HuH-7.5 (cell line): ENCODE measurements at regions not wholly inside any gene's neighbourhood (a gene's known extent, or its start where the extent isn't known, plus 50 kb on each side); places are given as distances from the start of the nearest gene placed in this dataset.

Source experiments
- DNase-seq: peaks from one replicate; pipeline ENCODE4 v3.0.0; 2011; ENCODE audit warnings: low spot score

DNA sequence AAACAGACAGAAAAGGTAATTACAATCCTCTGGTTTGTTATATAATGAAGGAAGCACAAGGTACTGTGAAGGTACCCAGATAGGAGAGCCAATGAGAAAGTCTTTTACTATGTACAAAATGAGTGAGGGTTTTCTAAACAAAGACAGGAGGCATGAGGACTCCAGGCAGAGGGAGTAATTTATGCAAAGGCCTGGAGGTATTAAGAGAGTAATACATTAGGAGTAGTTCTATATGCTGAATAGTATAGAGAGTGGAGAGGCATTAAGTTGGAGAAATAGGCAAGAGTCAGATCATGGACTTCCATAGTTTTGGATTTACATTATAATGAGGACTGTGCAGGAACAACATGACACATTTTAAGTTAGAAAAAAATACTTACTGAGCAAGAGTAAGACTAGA, 216.0 kb downstream of the SCG2 start:
- no peak for DNase-seq

DNA sequence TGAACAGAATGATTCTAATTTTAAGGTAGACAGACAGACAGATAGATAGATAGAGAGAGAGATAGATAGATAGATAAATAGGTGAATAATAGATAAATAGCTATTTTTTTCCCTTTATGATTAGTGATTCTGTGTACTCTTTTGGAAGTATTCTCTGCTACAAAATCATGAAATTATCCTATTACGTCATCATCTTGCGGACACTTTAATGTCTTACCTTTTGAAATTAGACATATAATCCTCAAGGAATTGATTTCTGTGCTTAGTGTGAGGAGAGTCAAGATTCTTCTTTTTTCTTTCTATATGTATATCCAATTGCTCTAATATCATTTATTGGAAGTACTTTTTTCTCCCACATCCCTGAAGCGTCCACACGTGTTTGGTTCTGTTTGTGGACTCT, 215.2 kb downstream of the SCG2 start:
- DNase-seq, result no peak

DNA sequence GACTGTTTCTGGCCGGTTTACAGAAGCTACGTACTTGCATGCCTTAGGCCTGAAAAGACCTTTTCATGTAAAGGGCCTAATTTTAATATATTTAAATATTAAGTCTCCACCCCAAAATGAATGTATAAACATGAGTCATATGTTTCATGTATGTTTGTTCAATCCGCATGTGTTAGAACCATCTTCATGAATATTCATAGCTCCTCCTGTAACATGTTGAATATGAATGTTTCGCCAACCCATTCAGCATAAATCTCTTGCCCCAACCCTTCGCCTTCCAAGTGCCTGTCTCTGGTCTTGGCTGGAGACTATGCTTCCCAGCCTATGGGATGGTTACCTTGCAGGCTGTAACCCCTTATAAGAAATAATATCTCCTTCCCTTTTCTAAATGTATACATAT, 212.5 kb downstream of the SCG2 start:
- DNase-seq, result no peak

DNA sequence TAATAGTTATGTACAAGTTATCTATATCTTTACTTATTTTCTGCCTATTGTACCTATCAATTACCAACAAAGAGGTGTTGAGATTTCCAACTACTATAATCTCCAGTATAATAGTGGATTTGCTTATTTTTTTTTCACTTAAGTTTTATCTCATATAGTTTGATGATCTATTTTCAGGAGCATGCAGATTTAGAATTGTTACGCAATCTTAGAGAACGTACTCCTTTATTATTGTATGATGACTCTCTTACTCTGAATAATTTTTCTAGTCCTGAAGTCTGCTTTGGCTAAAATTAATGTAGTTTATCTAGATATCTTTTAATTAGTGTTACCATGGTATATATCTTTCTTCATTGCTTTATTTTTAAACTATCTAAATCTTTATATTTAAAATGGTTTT, 205.2 kb downstream of the SCG2 start:
- no peak for DNase-seq

DNA sequence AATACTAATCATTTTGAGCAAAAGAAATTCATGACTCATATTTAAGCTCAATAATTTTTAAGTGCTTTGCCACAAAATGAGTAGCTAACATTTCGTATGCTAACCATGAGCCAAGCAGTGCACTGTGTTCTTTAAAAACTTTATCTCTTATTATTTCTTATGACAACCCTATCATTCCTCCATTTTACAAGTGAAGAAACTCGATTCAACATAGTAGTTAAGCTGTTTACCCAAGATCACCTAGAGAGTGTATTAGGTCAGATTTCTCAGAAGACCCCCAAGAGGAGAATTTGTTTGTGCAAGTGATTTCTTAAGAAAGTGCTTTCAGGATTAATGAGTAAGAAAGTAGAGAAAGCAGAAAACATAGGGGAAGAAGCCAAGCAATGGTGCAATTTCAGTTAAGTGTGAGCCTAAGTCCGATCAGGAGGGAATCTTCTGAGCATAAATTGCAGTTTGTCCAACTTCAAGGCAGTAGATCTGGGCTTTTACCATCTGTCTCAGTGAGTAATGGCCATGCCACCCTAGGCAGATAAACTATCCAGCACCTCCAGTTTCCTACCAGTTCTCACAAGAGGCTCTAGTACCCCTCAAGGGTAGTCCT, 202.7 kb downstream of the SCG2 start:
- DNase-seq, result no peak

DNA sequence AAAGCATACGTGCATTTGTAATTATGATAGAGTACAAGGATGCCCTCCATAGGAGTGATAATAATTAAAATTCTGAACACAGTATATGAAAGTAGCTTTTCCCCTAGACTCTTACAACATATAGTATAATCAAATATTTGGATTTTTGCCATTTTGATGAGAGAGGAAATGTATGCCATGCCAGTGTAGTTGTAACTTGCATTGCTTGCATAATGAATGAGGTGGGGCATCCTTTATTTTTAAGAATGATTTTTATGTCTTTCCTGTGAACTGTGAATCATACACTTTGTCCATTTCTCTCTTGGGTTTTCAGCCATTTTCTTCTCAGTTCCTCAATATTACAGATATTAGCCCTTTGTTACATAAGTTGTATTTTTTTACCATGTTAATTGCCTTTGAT, 197.5 kb downstream of the SCG2 start:
- no peak for DNase-seq

DNA sequence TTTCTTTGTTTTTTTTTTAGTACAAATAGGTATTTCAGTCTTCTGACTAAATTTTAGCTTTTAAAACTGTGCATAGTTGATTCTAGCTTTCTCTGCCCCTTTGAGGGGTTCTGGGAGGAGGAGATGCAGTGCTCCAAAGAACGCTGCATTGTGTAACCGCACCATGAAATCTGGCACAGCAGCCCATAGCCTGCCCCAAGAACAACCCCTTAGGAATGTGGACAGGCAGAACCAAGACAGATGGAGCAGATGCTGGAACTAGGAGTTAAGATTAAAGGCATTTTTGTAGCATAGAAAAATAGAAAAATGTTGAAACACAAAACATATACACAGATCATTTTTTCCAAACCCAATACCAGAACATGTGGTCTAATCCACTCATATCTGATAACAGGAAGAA, 187.5 kb downstream of the SCG2 start:
- DNase-seq, result no peak

DNA sequence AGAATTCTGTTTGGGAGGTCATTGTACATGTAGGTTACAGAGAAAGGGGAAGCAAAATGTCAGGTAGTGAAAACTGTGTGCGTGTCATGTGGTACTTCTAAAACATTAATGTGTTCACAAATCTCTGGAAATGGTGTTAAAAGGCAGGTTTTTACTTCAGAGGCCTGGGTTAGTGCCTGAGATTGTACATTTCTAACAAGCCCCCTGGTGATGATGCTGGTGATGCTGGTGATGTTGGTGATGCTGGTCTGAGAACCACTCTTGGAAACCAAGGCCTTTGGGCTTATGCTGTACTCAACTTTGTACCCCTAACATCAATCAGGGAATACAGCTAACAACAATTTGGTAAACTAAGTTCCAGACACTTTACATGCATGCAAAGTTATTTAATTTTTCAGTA, 187.1 kb downstream of the SCG2 start:
- DNase-seq, result no peak

DNA sequence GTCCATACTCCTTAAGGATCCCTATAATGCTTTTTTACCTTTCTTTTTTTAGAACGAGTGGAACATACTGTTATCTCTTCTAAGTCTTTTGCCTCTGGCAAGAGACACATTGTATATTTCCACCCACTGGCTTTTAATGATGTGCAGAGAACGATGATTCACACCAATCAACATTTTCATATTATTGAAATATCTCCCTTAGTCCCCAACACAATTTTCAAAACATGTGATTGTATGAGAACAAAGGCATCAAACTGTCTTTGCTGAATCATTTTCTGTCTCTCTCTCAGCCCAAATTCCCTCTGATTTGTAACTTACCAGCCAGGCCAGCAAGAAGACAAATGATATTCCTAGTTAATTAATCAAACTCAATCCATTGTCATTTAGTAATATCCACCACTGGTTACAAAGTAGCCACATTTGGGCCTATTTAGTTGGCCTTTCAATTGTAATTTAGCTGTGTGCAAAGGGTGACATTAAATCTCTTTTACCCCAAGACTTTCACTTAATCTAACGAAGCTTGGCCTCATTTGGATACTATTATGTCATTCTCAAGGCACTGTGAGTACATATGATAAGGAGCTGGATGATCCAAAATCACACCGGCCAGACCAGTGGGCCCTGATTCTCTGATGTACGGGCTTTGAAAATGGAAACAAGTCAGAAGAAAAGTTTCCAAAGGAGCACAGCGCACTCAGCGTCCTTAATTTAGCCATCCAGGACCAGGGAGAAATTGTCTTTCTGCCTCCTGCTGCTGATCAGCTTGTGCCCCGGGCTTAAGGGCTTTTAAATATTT, 185.1 kb downstream of the SCG2 start:
- no peak for DNase-seq

DNA sequence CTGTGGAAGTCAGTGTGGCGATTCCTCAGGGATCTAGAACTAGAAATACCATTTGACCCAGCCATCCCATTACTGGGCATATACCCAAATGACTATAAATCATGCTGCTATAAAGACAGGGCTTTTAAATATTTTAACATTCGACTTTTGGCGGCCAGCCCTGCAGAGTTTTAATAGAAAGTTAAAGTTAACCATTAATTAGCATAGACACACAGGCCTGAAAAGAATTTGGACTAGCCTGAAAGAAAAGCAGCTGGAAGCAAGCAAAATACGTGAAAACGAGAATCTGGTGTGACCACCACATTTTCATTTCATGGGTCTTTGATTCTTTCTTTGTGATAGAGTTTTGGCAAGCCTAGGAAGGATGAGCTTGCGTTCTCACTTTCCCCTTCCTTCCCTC, 184.0 kb downstream of the SCG2 start:
- no peak for DNase-seq

DNA sequence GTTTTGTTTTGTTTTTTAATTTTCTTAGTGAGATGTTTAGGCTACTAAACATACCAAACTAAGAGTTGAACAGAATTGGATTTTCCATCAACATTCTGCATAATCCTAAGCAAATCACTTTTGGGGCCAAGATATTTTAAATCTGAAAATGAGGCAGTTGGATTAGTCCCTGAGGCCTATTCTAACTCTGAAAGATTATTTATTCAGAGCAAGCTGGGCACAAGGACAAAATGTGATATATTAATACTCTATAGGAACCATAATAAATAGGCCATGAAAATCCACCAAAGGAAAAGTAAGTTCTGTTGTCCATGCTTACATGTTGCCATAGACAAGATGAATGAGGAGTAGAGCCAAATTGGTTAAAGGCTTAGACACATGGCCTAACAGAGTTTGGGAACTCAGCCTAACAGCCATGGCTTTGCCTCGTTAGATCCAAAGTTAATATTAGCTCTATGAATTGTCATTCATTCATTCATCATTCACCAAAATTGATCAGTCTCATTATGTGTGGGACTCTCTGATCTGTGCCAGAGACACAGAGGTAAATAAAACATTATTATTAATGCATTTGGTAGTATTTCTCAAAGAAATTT, 183.5 kb downstream of the SCG2 start:
- no peak for DNase-seq

DNA sequence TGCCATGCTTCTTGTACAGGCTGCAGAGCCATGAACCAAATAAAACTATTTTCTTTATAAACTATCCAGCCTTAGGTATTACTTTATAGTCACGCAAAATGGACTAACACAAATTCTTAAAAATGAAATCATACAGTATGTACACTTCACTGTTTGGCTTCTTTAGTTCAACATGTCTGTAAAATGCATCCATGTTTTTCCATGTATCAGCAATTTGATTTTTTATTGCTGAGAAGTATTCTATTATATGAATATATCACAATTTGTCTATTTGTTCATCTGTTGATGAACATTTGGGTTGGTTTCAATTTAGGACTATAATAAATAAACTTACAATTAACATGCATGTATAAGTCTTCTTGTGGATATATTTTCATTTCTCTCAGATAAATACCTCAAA, 182.1 kb downstream of the SCG2 start:
- DNase-seq, result no peak

DNA sequence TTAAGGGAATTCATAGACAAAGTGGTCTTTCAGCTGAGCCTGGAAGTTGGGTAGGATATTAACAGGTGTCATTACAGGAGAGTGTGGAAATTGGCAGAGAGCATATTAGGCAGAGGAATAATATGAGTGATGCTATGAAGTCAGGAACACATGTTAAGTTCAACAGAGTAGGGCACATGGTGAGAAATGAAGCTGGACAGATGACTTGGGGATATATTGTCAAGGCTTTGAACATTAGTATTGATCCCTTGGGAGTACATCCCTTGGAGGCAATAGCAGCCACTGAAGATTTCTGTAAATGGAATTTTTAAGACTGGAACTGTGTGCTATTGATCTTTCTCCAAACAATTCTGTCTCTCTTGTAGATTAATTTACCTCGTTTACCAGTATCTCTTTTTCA, 170.7 kb downstream of the SCG2 start:
- no peak for DNase-seq

DNA sequence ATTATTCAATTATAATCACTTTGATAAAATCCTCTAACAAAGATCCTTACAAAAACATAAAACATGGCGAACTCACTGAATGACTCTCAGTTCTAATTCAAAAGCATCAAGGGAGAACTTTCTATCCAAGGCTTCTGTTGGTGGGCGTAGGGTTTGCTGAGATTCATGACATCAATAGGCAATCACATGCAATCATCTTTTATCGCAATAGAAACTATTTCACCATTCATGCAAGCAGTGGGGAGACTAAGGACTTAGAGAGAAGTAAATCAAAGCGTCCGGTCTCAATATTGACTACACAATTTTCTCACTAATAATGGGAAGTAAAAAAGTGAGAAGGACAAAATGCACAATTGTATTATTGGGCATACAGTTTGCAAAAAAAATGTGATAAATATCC, 168.7 kb downstream of the SCG2 start:
- no peak for DNase-seq

DNA sequence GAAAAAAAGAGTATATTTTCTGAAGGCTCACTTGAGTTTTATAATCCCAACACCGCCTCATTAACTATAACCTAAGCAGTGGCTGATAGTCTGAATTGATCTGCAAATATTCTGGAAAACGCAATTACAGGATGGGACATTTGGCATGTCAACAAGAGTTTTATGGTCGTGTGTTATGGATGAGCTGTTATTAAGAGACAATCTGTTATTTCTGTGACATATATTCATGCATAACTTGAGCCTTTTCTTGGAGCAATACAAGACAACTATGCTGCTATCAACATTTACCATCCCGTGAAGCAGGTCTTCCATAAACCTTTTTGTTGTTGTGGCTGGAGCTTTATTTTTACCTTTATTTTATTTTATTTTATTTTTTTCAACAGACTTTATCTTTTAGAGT, 164.4 kb downstream of the SCG2 start:
- DNase-seq, result no peak

DNA sequence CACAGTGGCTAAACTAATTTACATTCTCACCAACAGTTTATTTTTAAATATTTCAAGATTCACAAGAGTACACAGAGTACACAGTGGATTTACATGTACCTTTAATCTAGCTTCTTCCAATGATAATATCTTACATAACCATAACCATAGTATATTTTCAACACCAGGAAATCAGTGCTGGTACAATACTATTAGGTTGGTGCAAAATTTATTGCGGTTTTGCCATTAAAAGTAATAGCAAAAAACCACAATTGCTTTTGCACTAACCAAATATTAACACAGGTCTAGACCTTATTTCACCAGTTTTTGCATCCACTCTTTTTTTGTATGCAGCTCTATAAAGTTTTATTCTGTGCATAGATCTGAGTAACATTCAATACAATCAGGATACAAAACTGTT, 163.0 kb downstream of the SCG2 start:
- DNase-seq, result no peak

DNA sequence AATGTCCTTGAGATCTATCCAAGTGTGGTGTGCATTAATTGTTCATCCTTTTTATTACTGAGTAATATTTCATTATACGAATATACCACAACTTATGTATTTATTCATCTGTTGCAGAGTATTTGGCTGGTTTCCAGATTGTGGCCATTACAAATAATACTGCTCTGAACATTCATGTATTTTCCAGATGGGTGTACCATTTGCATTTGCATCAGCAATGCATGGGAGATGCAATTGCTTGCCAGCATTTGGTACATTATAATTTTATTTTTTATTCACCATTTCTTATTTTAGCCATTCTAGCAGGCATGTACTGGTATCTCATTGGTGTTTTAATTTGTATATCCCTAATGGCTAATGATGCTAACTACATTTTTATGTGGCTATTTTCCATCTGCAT, 162.4 kb downstream of the SCG2 start:
- no peak for DNase-seq

DNA sequence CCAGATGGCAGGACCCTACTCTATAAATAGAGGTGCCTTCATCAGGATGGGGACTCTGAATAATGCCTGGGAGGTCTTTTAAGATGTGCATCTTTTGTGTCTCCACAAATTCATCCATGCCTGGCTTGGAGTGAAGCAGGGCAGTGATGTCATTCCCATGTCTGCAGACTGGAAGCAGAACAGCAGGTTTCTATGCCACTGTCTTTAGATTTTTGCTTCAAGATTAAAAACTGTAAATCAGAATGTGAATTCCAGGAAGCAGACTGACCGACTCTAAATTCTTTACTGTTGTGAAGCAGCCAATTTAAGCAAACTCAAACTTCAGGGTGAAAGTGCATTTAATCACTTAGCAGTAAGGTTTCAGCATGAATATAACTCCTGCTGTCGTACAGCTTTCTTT, 159.3 kb downstream of the SCG2 start:
- DNase-seq, result no peak

DNA sequence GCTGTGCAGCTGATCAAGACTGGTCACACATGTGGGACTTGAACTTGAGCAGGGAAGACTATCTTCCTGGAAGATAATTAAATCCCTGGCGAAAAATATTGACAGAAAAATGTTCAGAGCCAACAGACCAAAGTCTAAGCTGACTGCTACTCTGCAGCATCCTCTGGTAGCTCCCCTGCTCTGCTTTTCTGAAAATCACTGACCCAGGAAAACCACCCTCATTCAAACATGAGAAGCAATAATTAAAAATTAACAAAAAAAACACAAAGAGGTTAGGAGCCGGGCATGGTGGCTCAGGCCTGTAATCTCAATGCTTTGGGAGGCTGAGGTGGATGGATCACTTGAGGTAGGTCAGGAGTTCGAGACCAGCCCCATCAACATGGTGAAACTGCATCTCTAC, 151.9 kb downstream of the SCG2 start:
- no peak for DNase-seq

DNA sequence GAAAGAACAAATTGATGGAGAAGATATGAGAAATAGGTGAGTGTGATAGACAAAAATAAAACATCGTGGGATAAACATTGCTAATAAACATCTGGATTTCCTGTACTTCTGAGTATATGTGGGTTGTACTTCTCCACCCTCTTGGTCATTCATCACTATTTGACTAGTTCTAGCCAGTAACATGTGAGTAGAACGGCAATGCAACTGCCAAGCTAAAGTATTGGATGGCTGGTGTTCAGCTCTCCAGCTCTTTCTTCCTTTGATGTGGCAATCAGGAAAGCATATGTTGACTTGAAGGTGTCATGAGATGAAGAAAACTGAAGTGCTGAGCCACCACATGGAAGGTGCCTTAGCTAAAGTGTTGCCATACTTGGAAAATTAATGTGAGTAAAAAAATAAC, 144.9 kb downstream of the SCG2 start:
- no peak for DNase-seq

DNA sequence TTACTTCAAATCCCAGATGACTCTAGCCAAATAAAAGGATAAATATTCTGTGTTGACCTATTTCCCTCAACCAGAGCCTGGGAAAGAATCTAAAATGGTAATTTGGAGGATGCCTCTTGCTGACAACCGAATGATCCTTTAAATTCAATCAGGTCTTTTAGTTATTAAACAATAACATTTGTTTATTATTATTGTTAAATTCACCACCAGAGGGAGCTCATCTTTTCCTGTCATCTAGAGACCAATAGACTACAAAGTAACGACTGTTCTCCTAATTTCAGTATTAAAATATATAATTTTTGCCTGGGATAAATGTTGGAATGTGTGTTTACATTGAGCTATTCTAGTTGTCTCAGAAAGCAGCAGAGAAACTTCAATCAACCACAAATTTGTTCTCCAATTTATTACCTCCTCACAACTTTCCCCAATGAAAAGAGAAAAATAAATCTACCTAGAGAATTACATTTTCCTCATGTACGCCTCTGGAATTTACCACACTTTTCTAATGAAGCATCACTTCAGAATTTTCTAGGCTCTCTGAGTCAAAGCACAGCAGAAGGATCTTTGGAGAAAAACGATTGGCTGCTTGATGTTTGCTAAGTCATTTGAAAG, 142.7 kb downstream of the SCG2 start:
- DNase-seq, result no peak

DNA sequence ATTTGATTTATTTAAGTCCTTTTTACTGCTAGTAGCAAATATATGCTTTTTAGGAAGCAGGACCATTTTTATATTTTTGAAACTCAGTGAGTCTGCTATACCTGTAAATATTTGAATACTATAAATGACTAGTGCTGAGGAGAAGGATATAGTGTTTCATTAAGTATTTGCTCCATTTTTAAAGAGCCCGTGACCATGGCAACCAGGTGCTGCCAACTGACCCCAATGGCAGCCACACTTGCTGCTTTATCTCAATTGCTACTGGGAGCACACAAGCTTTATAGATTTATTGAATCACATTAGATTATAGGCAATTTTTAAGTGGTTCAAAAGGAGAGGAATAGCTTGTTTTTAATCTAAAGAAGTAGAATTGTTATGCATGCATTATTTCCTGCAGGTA, 142.0 kb downstream of the SCG2 start:
- no peak for DNase-seq

DNA sequence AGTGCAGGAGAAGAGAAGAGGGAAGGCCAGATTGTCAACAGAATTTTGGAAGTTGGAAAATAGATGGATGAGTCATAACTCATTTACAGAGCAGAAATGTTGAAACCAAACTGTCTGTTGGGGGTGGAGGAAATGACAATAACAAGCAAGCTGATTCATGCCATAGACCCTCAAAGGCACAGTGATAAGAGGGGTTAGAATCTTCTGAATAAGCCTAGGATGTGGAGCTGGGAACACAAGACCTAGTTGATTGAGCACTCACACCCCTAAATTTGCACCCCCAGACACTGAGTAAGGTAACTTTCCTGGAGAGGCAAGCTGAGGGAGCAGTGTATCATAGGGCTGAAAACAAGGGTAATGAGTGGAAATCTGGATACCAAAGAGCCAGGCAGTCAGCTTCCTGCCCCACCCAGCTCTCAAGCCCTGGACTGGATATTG, 141.4 kb downstream of the SCG2 start:
- no peak for DNase-seq
